Body of pancreas (tissue), 4 donors: ENCODE measurements at regions not wholly inside any gene's neighbourhood (a gene's known extent, or its start where the extent isn't known, plus 50 kb on each side); places are given as distances from the start of the nearest gene placed in this dataset.
A peak's percentile ranks its signal among the peaks of the same experiment; 100 is the strongest.

Experiments
- ATAC-seq: fragments of 150-250 bp; one replicate; pipeline ENCODE4 v1.9.1; 2016
- DNase-seq, 4 donors: peaks; one replicate each; pipeline ENCODE4 v3.0.0-alpha.2; 2019
- H3K27ac ChIP-seq, 4 donors: fragments of 200-600 bp; sonication (generic); 1 replicate in 3 of 4; 2 replicates in 1 of 4; pipeline versions ENCODE4 v1.5.1 to v1.6.1; 2016 to 2019; ENCODE audit warnings: mild to moderate bottlenecking in 1 of 4, mixed read lengths in 1 of 4, moderate library complexity in 1 of 4
- H3K27me3 ChIP-seq, 2 donors: fragments of 200-600 bp; sonication (generic); one replicate each; pipeline ENCODE4 v1.6.0; 2016; ENCODE audit warnings: mild to moderate bottlenecking in 1 of 2
- H3K36me3 ChIP-seq, 2 donors: fragments of 200-600 bp; sonication (generic); replicated peaks in 1 of 2; 2 replicates each; pipeline ENCODE4 v1.5.1; 2016; ENCODE audit warnings: low read depth in 2 of 2; ENCODE audit not compliant: insufficient read depth in 1 of 2
- H3K4me1 ChIP-seq: fragments of 200-600 bp; sonication (generic); one replicate; pipeline ENCODE4 v1.6.0; 2016
- H3K4me3 ChIP-seq, 2 donors: fragments of 200-600 bp; sonication (generic); 1 replicate in 1 of 2; 2 replicates in 1 of 2; pipeline ENCODE4 v1.5.1; 2016 to 2019
- H3K9me3 ChIP-seq, 3 donors: fragments of 200-600 bp; sonication (generic); 1 replicate in 2 of 3; 2 replicates in 1 of 3; pipeline ENCODE4 v1.5.1; 2016
- POLR2A ChIP-seq, 3 donors: fragments of 450-650 bp; IDR thresholded peaks; one replicate each; pipeline ENCODE4 v1.6.1; 2016; ENCODE audit warnings: antibody characterized with exemption in 3 of 3, mild to moderate bottlenecking in 2 of 3
- WGBS, 2 donors: methylation state at CpG; one replicate each; pipeline ENCODE4 v1.1.5; 2017; 5-methylcytosine and 5-hydroxymethylcytosine counted together
- intact Hi-C: fragments of 100-400 bp; cut with DNase I; formaldehyde crosslinking; loops from one replicate; pipeline ENCODE4 v1.15.1; 2023
- TF ChIP-seq, protein P1 (sequence below), 7 experiments: fragments of 450-650 bp in 4 of 7; fragments of 200-600 bp in 3 of 7; sonication (generic) in 3 of 7; IDR thresholded peaks; one replicate each; pipeline ENCODE4 v1.5.1; 2016 to 2019; ENCODE audit warnings: antibody characterized with exemption in 7 of 7

DNA sequence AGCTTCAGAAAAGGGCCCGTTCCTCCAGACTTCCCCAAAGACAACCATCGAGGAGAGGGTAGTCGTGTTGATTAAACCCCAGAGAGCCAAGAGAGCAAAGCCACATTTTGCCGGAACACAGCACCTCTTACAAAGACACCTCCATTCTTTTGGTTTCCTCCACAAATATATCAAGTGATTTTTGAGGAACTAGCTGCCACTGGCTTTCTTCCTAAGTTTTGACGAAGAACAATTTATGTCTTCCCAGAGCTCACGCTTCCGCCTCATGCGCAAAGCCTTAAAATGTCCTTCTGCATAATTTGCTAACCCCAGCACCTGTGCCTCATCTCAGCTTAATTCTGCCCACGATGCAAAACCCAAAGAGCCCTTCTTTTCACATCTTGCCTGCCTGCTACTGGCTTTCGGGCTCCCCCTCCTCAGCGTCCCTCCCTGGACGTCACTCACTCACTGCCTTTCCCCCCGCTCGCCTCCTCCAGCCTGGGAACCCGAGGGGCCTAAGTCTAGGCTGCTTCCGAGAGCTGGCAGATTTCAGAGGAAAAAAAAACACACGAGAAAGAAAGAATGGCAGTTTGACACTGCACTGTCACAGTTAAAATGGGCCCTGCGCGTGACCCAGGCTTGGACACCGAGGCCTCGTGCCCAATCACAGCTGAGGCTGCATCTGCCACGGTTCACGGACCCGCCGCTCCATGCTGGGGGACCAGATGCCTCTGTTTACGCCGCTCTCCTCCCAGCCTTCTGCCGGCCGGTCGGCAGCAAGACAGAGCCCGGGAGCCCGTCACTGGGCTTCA lies 77.6 kb upstream of the IFNAR2 start:
- TF ChIP-seq POLR2A (IDR thresholded peaks at IDR 0.05): no peak
- TF ChIP-seq, protein P1, sequence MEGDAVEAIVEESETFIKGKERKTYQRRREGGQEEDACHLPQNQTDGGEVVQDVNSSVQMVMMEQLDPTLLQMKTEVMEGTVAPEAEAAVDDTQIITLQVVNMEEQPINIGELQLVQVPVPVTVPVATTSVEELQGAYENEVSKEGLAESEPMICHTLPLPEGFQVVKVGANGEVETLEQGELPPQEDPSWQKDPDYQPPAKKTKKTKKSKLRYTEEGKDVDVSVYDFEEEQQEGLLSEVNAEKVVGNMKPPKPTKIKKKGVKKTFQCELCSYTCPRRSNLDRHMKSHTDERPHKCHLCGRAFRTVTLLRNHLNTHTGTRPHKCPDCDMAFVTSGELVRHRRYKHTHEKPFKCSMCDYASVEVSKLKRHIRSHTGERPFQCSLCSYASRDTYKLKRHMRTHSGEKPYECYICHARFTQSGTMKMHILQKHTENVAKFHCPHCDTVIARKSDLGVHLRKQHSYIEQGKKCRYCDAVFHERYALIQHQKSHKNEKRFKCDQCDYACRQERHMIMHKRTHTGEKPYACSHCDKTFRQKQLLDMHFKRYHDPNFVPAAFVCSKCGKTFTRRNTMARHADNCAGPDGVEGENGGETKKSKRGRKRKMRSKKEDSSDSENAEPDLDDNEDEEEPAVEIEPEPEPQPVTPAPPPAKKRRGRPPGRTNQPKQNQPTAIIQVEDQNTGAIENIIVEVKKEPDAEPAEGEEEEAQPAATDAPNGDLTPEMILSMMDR (IDR thresholded peaks at IDR 0.05): no peak
- intact Hi-C loops: no loop called here
- no peak overlapping the region for H3K4me3 ChIP-seq
- H3K27ac ChIP-seq: no peak overlapping the region
- WGBS, 2 donors: 24 to 36% methylated on average over 32 of the region's 32 CpGs
- H3K27me3 ChIP-seq: no peaks in the 10 kb centered on the region
- H3K9me3 ChIP-seq: no peaks in the 10 kb centered on the region
- DNase-seq (peak in 1 of 4 donors; percentile 14), ATAC-seq (no peak)
- H3K36me3 ChIP-seq: no peaks in the 10 kb centered on the region
- H3K4me1 ChIP-seq: no peaks in the 10 kb centered on the region

- no peak overlapping the region for H3K4me3 ChIP-seq
- WGBS, 2 donors: 85 to 92% methylated on average over 13 of the region's 13 CpGs
- H3K4me1 ChIP-seq: no peaks in the 10 kb centered on the region
- no peaks in the 10 kb centered on the region for H3K36me3 ChIP-seq
- no peaks in the 10 kb centered on the region for H3K27me3 ChIP-seq
- no peak for ATAC-seq
- TF ChIP-seq POLR2A (IDR thresholded peaks at IDR 0.05): no peak
- TF ChIP-seq, protein P1 (IDR thresholded peaks at IDR 0.05): no peak
- DNase-seq: no peak
- intact Hi-C loops: no loop called here
- H3K9me3 ChIP-seq: no peaks in the 10 kb centered on the region
- no peak overlapping the region for H3K27ac ChIP-seq
Observed at GRCh38 chr21:33152732-33153130, 77.0 kb upstream of the IFNAR2 start.

DNA sequence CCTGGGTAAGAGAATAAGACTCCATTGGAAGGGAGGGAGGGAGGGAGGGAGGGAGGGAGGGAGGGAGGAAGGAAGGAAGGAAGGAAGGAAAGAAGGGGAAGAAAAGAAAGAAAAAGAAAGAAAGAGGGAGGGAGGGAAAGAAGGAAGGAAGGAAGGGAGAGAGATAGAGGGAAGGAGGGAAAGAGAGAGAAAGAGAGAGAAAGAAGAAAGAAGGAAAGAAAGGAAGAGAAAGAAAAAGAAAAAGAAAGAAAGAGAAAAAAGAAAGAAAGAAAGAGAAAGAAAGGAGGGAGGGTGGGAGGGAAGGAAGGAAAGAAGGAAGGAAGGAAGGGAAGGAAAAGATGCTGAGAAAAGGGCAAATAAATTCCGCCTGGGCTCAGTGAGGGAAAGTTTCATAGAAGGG lies 74.7 kb upstream of the IFNAR2 start:
- Histone ChIP-seq H3K4me1 (no peaks in the 10 kb centered on the region), H3K27ac (no peak overlapping the region), H3K27me3 (peaks cover 0 to 5% of the 10 kb centered on the region in 2 donors), H3K9me3 (peaks cover 0 to 9% (median 0%) of the 10 kb centered on the region in 3 donors), H3K36me3 (no peaks in the 10 kb centered on the region), H3K4me3 (no peak overlapping the region)
- DNase-seq (no peak), ATAC-seq (no peak)
- TF ChIP-seq, protein P1 (IDR thresholded peaks at IDR 0.05): no peak
- 42 to 47% methylated on average over 1 of the region's 1 CpG for WGBS, 2 donors
- intact Hi-C loops: no loop called here

DNA sequence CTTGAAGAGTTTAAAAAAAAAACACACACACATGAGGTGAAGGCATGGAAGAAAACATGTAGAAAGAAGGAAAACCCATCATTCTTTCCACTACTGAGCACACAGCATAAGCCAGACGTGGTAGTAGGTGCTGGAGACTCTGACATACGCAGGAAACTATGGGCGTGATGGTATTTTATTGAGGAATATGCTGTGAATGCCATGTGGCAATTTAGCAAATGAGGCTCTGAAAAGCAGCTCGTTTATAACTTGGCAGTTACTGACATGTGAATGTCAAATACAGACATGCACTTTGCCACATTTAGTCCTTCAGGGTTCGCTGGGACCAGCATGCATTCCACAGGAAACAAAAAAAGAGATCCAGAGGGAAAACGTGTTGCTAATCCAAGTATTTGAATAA lies 74.3 kb upstream of the IFNAR2 start:
- no peak for DNase-seq
- TF ChIP-seq, protein P1 (IDR thresholded peaks at IDR 0.05): no peak
- no peak for TF ChIP-seq POLR2A (IDR thresholded peaks at IDR 0.05)
- H3K4me3 ChIP-seq: no peak overlapping the region
- ATAC-seq: no peak
- no peak overlapping the region for H3K27ac ChIP-seq
- H3K27me3 ChIP-seq: peaks cover 0 to 5% of the 10 kb centered on the region in 2 donors
- H3K9me3 ChIP-seq: peaks cover 0 to 9% (median 0%) of the 10 kb centered on the region in 3 donors
- intact Hi-C loops: no loop called here
- H3K36me3 ChIP-seq: no peaks in the 10 kb centered on the region
- no peaks in the 10 kb centered on the region for H3K4me1 ChIP-seq
- 32 to 35% methylated on average over 6 of the region's 6 CpGs for WGBS, 2 donors

DNA sequence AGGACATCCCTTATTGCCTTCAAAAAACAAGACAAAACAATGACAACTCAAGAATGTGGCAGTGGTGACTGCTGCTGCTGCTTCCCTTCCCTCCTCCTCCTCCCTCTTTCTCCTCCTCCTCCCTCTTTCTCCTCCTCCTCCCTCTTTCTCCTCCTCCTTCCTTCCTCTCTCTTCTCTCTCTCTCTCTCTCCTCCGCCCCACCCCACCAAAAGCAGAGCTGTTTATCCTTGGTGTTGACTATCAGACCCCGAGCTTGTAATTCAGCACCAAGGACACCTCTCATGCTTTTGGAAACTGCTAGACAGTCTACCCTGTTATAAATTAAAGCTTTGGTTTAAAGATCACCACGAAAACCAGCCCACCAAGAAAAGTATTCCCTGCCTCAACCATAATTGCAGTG lies 72.4 kb upstream of the IFNAR2 start:
- DNase-seq: no peak
- intact Hi-C loops: no loop called here
- peaks cover 0 to 5% of the 10 kb centered on the region in 2 donors for H3K27me3 ChIP-seq
- H3K4me3 ChIP-seq: no peak overlapping the region
- WGBS, 2 donors: 9 to 12% methylated on average over 3 of the region's 3 CpGs
- H3K36me3 ChIP-seq: no peaks in the 10 kb centered on the region
- TF ChIP-seq, protein P1 (IDR thresholded peaks at IDR 0.05): no peak
- TF ChIP-seq POLR2A (IDR thresholded peaks at IDR 0.05): no peak
- no peak overlapping the region for H3K27ac ChIP-seq
- H3K9me3 ChIP-seq: peaks cover 0 to 9% (median 0%) of the 10 kb centered on the region in 3 donors
- no peak for ATAC-seq
- no peaks in the 10 kb centered on the region for H3K4me1 ChIP-seq
